OCI-LY3 (cell line): ENCODE measurements at regions not wholly inside any gene's neighbourhood (a gene's known extent, or its start where the extent isn't known, plus 50 kb on each side); places are given as distances from the start of the nearest gene placed in this dataset.

Experiments used
- H2AFZ ChIP-seq: fragments of 200-600, 300-600 bp; shearing (Covaris generic); 2 replicates; pipeline ENCODE4 v1.6.0; 2014; ENCODE audit warnings: antibody characterized with exemption, low read depth, low read length
- H3K27ac ChIP-seq: fragments of 200-600, 300-600 bp; sonication (generic); 2 replicates; pipeline ENCODE4 v1.5.1; 2014; ENCODE audit warnings: mild to moderate bottlenecking, low read length, moderate library complexity, mixed read lengths
- H3K27me3 ChIP-seq: fragments of 200-600, 300-600 bp; sonication (generic); 2 replicates; pipeline ENCODE4 v1.6.1; 2014; ENCODE audit warnings: low read depth, low read length, mixed read lengths
- H3K36me3 ChIP-seq: fragments of 200-600, 300-600 bp; sonication (generic); replicated peaks from 2 replicates; pipeline ENCODE3; 2014; ENCODE audit warnings: low read depth, low read length, mixed read lengths
- H3K4me1 ChIP-seq: fragments of 300-600, 200-600 bp; sonication (generic); 2 replicates; pipeline ENCODE4 v1.6.1; 2014; ENCODE audit warnings: low read length, mixed read lengths
- H3K4me2 ChIP-seq: fragments of 200-600, 300-600 bp; sonication (generic); 2 replicates; pipeline ENCODE4 v1.6.1; 2014; ENCODE audit warnings: low read length, mixed read lengths
- H3K4me3 ChIP-seq: fragments of 300-600, 200-600 bp; sonication (generic); 2 replicates; pipeline ENCODE4 v1.5.1; 2014; ENCODE audit warnings: antibody characterized with exemption, mild to moderate bottlenecking, low read length, moderate library complexity
- H3K79me2 ChIP-seq: fragments of 300-600, 200-600 bp; shearing (Covaris generic); 2 replicates; pipeline ENCODE4 v1.6.1; 2014; ENCODE audit warnings: mild to moderate bottlenecking, low read length, mixed read lengths
- H3K9ac ChIP-seq: fragments of 300-600, 200-600 bp; shearing (Covaris generic); 2 replicates; pipeline ENCODE4 v1.6.0; 2014; ENCODE audit warnings: mild to moderate bottlenecking, low read length, moderate library complexity
- H3K9me3 ChIP-seq: fragments of 200-600, 300-600 bp; shearing (Covaris generic); 2 replicates; pipeline ENCODE4 v1.6.1; 2014; ENCODE audit warnings: low read length, mixed read lengths; ENCODE audit not compliant: insufficient read depth
- H4K20me1 ChIP-seq: fragments of 200-600, 300-600 bp; sonication (generic); 2 replicates; pipeline ENCODE4 v1.6.1; 2016; ENCODE audit warnings: low read length, mixed read lengths; ENCODE audit not compliant: insufficient read depth
- CTCF ChIP-seq: fragments of 200-600, 300-600 bp; sonication (generic); IDR thresholded peaks from 2 replicates; pipeline ENCODE4 v1.5.1; 2014; ENCODE audit warnings: antibody characterized with exemption, low read length, low read depth
- EZH2phosphoT487 ChIP-seq: fragments of 200-600 bp; shearing (Covaris generic); IDR thresholded peaks from 2 replicates; pipeline ENCODE4 v1.6.1; 2018; ENCODE audit warnings: antibody characterized with exemption, mixed run types, low read depth

- Histone ChIP-seq H3K9ac (peak overlapping the region; percentile 49; the same call in 1 of the 2 replicates), H3K36me3 (no peaks in the 10 kb centered on the region), H3K4me1 (peaks cover 42% of the 10 kb centered on the region), H3K27ac (peak overlapping the region; percentile 77), H3K27me3 (no peaks in the 10 kb centered on the region), H3K79me2 (no peaks in the 10 kb centered on the region), H3K9me3 (no peaks in the 10 kb centered on the region), H4K20me1 (no peaks in the 10 kb centered on the region), H2AFZ (peak overlapping the region; percentile 65; the same call in 1 of the 2 replicates), H3K4me2 (peak overlapping the region; percentile 44), H3K4me3 (no peak overlapping the region)
- no peak for TF ChIP-seq EZH2phosphoT487
- TF ChIP-seq CTCF: no peak
Measured at GRCh38 chr6:128655978-128656498, 135.6 kb upstream of the PTPRK start.

GRCh38 chr6:128648022-128648598, 127.7 kb upstream of the PTPRK start:
- Histone ChIP-seq H3K4me3 (no peak overlapping the region), H3K36me3 (no peaks in the 10 kb centered on the region), H3K9ac (no peak overlapping the region), H3K9me3 (no peaks in the 10 kb centered on the region), H2AFZ (no peak overlapping the region), H4K20me1 (no peaks in the 10 kb centered on the region), H3K79me2 (no peaks in the 10 kb centered on the region), H3K4me2 (no peak overlapping the region), H3K27ac (no peak overlapping the region), H3K4me1 (peaks cover 5% of the 10 kb centered on the region; the same call in 1 of the 2 replicates), H3K27me3 (no peaks in the 10 kb centered on the region)
- no peak for TF ChIP-seq CTCF
- TF ChIP-seq EZH2phosphoT487: no peak

GRCh38 chr6:128642132-128642531, 121.7 kb upstream of the PTPRK start:
- H3K36me3 ChIP-seq: no peaks in the 10 kb centered on the region
- no peaks in the 10 kb centered on the region for H3K27me3 ChIP-seq
- H3K9me3 ChIP-seq: no peaks in the 10 kb centered on the region
- H2AFZ ChIP-seq: no peak overlapping the region
- H3K27ac ChIP-seq: no peak overlapping the region
- H4K20me1 ChIP-seq: no peaks in the 10 kb centered on the region
- H3K79me2 ChIP-seq: no peaks in the 10 kb centered on the region
- H3K4me1 ChIP-seq: no peaks in the 10 kb centered on the region
- no peak for TF ChIP-seq CTCF
- no peak overlapping the region for H3K4me3 ChIP-seq
- H3K9ac ChIP-seq: no peak overlapping the region
- H3K4me2 ChIP-seq: no peak overlapping the region

- no peak overlapping the region for H3K4me2 ChIP-seq
- H3K27me3 ChIP-seq: no peaks in the 10 kb centered on the region
- H3K9ac ChIP-seq: no peak overlapping the region
- H3K79me2 ChIP-seq: no peaks in the 10 kb centered on the region
- no peaks in the 10 kb centered on the region for H3K9me3 ChIP-seq
- H3K27ac ChIP-seq: no peak overlapping the region
- TF ChIP-seq EZH2phosphoT487 (no peak), CTCF (no peak)
- H3K4me3 ChIP-seq: no peak overlapping the region
- H4K20me1 ChIP-seq: no peaks in the 10 kb centered on the region
- H3K36me3 ChIP-seq: no peaks in the 10 kb centered on the region
- no peaks in the 10 kb centered on the region for H3K4me1 ChIP-seq
- no peak overlapping the region for H2AFZ ChIP-seq
Measured at GRCh38 chr6:128641703-128642102, 121.3 kb upstream of the PTPRK start.
